Prostate gland (tissue), 2 donors: ENCODE measurements at regions not wholly inside any gene's neighbourhood (a gene's known extent, or its start where the extent isn't known, plus 50 kb on each side); places are given as distances from the start of the nearest gene placed in this dataset.
"Not testable (repeated sequence)": the region's sequence is repeated elsewhere in the genome, so short reads cannot be mapped to it uniquely, and the experiment has no call there.

Source experiments
- DNase-seq: peaks from one replicate; pipeline ENCODE4 v3.0.0-alpha.2; 2019; ENCODE audit warnings: low spot score
- H3K27ac ChIP-seq, 2 donors: fragments of 200-600 bp; sonication (generic); 2 replicates each; pipeline ENCODE4 v1.5.1; 2017 to 2019
- H3K27me3 ChIP-seq: fragments of 200-600 bp; sonication (generic); replicated peaks from 2 replicates; pipeline ENCODE4 v1.5.1; 2019; ENCODE audit not compliant: insufficient read depth
- H3K36me3 ChIP-seq, 2 donors: fragments of 200-600 bp; sonication (generic); 1 replicate in 1 of 2; 2 replicates in 1 of 2; pipeline versions ENCODE4 v1.5.1 to v1.8.1; 2017 to 2019
- H3K4me1 ChIP-seq: fragments of 200-600 bp; sonication (generic); replicated peaks from 2 replicates; pipeline ENCODE4 v1.5.1; 2019
- H3K4me3 ChIP-seq, 2 donors: fragments of 200-600 bp; sonication (generic); 2 replicates each; pipeline ENCODE4 v1.5.1; 2017 to 2019
- H3K9me3 ChIP-seq: fragments of 200-600 bp; sonication (generic); 2 replicates; pipeline ENCODE4 v1.5.1; 2017
- CTCF ChIP-seq, 4 experiments: fragments of 200-600 bp in 2 of 4; fragments of 450-650 bp in 2 of 4; sonication (generic) in 2 of 4; IDR thresholded peaks; 1 replicate in 3 of 4; 2 replicates in 1 of 4; pipeline ENCODE4 v1.5.1; 2016 to 2019; ENCODE audit warnings: antibody characterized with exemption in 4 of 4, mild to moderate bottlenecking in 2 of 4, moderate library complexity in 2 of 4
- POLR2A ChIP-seq: fragments of 450-650 bp; IDR thresholded peaks from one replicate; pipeline ENCODE4 v1.6.1; 2016; ENCODE audit warnings: antibody characterized with exemption, mild to moderate bottlenecking
- POLR2AphosphoS5 ChIP-seq: sonication (generic); formaldehyde crosslinking; IDR thresholded peaks from one replicate; pipeline ENCODE4 v1.6.1; 2017; ENCODE audit warnings: antibody characterized with exemption
- WGBS: methylation state at CpG from one replicate; pipeline ENCODE4 v1.1.5; 2018; 5-methylcytosine and 5-hydroxymethylcytosine counted together
- intact Hi-C: fragments of 100-400 bp; cut with DNase I; formaldehyde crosslinking; loops from one replicate; pipeline ENCODE4 v1.14.2; 2022

GRCh38 chr20:6341491-6341890 is 218.7 kb upstream of the FERMT1 start:
- intact Hi-C loops: no loop called here
- TF ChIP-seq POLR2A: no peak
- Histone ChIP-seq H3K4me1 (no peaks in the 10 kb centered on the region), H3K27me3 (no peaks in the 10 kb centered on the region), H3K9me3 (no peaks in the 10 kb centered on the region), H3K36me3 (no peaks in the 10 kb centered on the region), H3K27ac (no peak overlapping the region), H3K4me3 (no peak overlapping the region)
- no peak for DNase-seq
- 100% methylated on average over 1 of the region's 1 CpG for WGBS

- TF ChIP-seq POLR2AphosphoS5 (no peak), POLR2A (no peak)
- no peak overlapping the region for H3K27ac ChIP-seq
- no peaks in the 10 kb centered on the region for H3K27me3 ChIP-seq
- WGBS: 83% methylated on average over 1 of the region's 1 CpG
- intact Hi-C loops: no loop called here
- no peaks in the 10 kb centered on the region for H3K4me1 ChIP-seq
- H3K4me3 ChIP-seq: no peak overlapping the region
- H3K36me3 ChIP-seq: no peaks in the 10 kb centered on the region
- no peaks in the 10 kb centered on the region for H3K9me3 ChIP-seq
- DNase-seq: no peak
Observed at GRCh38 chr20:6339176-6339575, 216.3 kb upstream of the FERMT1 start.

GRCh38 chr20:6333110-6333509 is 210.3 kb upstream of the FERMT1 start:
- H3K4me3 ChIP-seq: no peak overlapping the region
- no peak overlapping the region for H3K27ac ChIP-seq
- no peak for DNase-seq
- no peaks in the 10 kb centered on the region for H3K27me3 ChIP-seq
- TF ChIP-seq CTCF (IDR thresholded peaks at IDR 0.05) (no peak), POLR2AphosphoS5 (no peak), POLR2A (no peak)
- no peaks in the 10 kb centered on the region for H3K4me1 ChIP-seq
- H3K9me3 ChIP-seq: no peaks in the 10 kb centered on the region
- intact Hi-C loops: no loop called here
- H3K36me3 ChIP-seq: no peaks in the 10 kb centered on the region
- WGBS: 83% methylated on average over 5 of the region's 5 CpGs

GRCh38 chr20:6321235-6321634 is 198.4 kb upstream of the FERMT1 start:
- intact Hi-C loops, H3K4me3 ChIP-seq, H3K27ac ChIP-seq, DNase-seq, H3K36me3 ChIP-seq, H3K27me3 ChIP-seq, H3K9me3 ChIP-seq, H3K4me1 ChIP-seq: not testable (repeated sequence)
- WGBS: 88% methylated on average over 17 of the region's 20 CpGs

- Histone ChIP-seq H3K27ac (no peak overlapping the region), H3K4me3 (no peak overlapping the region), H3K27me3 (no peaks in the 10 kb centered on the region), H3K9me3 (no peaks in the 10 kb centered on the region), H3K4me1 (no peaks in the 10 kb centered on the region), H3K36me3 (no peaks in the 10 kb centered on the region)
- DNase-seq: no peak
- WGBS: 78% methylated on average over 4 of the region's 4 CpGs
- no peak for TF ChIP-seq POLR2AphosphoS5
- TF ChIP-seq CTCF (IDR thresholded peaks at IDR 0.05): no peak
- TF ChIP-seq POLR2A: no peak
- intact Hi-C loops: no loop called here
Observed at GRCh38 chr20:6311841-6312655, 189.2 kb upstream of the FERMT1 start.

- Histone ChIP-seq H3K9me3 (no peaks in the 10 kb centered on the region), H3K27me3 (no peaks in the 10 kb centered on the region), H3K27ac (no peak overlapping the region), H3K4me1 (no peaks in the 10 kb centered on the region), H3K4me3 (no peak overlapping the region), H3K36me3 (no peaks in the 10 kb centered on the region)
- WGBS: 95% methylated on average over 1 of the region's 1 CpG
- DNase-seq: no peak
- intact Hi-C loops: no loop called here
- TF ChIP-seq POLR2A (no peak), CTCF (IDR thresholded peaks at IDR 0.05) (no peak), POLR2AphosphoS5 (no peak)
Observed at GRCh38 chr20:6311097-6311496, 188.3 kb upstream of the FERMT1 start.
